Tibial artery (tissue), 4 donors: ENCODE measurements at regions not wholly inside any gene's neighbourhood (a gene's known extent, or its start where the extent isn't known, plus 50 kb on each side); places are given as distances from the start of the nearest gene placed in this dataset.
"Not testable (repeated sequence)": the region's sequence is repeated elsewhere in the genome, so short reads cannot be mapped to it uniquely, and the experiment has no call there.

Source experiments
- DNase-seq, 2 donors: peaks; one replicate each; pipeline ENCODE4 v3.0.0-alpha.2; 2019
- H3K27ac ChIP-seq, 2 donors: fragments of 200-600 bp; sonication (generic) in 1 of 2; 1 replicate in 1 of 2; 2 replicates in 1 of 2; pipeline ENCODE4 v1.5.1; 2018 to 2019; ENCODE audit warnings: mild to moderate bottlenecking in 1 of 2
- H3K27me3 ChIP-seq, 2 donors: fragments of 200-600 bp; sonication (generic) in 1 of 2; one replicate each; pipeline versions ENCODE4 v1.5.1 to v1.6.0; 2016 to 2019
- H3K36me3 ChIP-seq, 3 donors: fragments of 200-600 bp; sonication (generic) in 2 of 3; one replicate each; pipeline ENCODE4 v1.5.1; 2016 to 2019; ENCODE audit warnings: mild to moderate bottlenecking in 2 of 3
- H3K4me1 ChIP-seq, 4 donors: fragments of 200-600 bp; sonication (generic) in 2 of 4; 1 replicate in 3 of 4; 2 replicates in 1 of 4; pipeline ENCODE4 v1.5.1; 2016 to 2019
- H3K4me3 ChIP-seq, 2 donors: fragments of 200-600 bp; sonication (generic) in 1 of 2; 1 replicate in 1 of 2; 2 replicates in 1 of 2; pipeline ENCODE4 v1.5.1; 2018 to 2019; ENCODE audit warnings: mild to moderate bottlenecking in 2 of 2
- H3K9me3 ChIP-seq, 3 donors: fragments of 200-600 bp; sonication (generic) in 1 of 3; one replicate each; pipeline ENCODE4 v1.5.1; 2016 to 2019
- CTCF ChIP-seq, 2 experiments: fragments of 200-600 bp in 1 of 2; fragments of 450-650 bp in 1 of 2; IDR thresholded peaks; one replicate each; pipeline ENCODE4 v1.5.1; 2017 to 2019; ENCODE audit warnings: antibody characterized with exemption in 2 of 2, mild to moderate bottlenecking in 1 of 2, moderate library complexity in 1 of 2
- intact Hi-C: fragments of 100-400 bp; cut with DNase I; formaldehyde crosslinking; loops from one replicate; pipeline ENCODE4 v1.15.0; 2023; ENCODE audit warnings: low total_unique reads

- DNase-seq: no peak
- no peak overlapping the region for H3K27ac ChIP-seq
- intact Hi-C loops: no loop called here
- H3K27me3 ChIP-seq: no peaks in the 10 kb centered on the region
- no peak overlapping the region for H3K4me3 ChIP-seq
- no peaks in the 10 kb centered on the region for H3K9me3 ChIP-seq
- TF ChIP-seq CTCF (IDR thresholded peaks at IDR 0.05): no peak
- no peaks in the 10 kb centered on the region for H3K4me1 ChIP-seq
- H3K36me3 ChIP-seq: no peaks in the 10 kb centered on the region
Measured at GRCh38 chr4:167883266-167883665, 209.1 kb upstream of the ANXA10 start.

- no peak overlapping the region for H3K4me3 ChIP-seq
- TF ChIP-seq CTCF (IDR thresholded peaks at IDR 0.05): no peak
- intact Hi-C loops: no loop called here
Measured at GRCh38 chr4:167885071-167885470, 207.3 kb upstream of the ANXA10 start.

GRCh38 chr4:167885872-167886271, 206.5 kb upstream of the ANXA10 start:
- H3K36me3 ChIP-seq: no peaks in the 10 kb centered on the region
- no peak for TF ChIP-seq CTCF (IDR thresholded peaks at IDR 0.05)
- no peak overlapping the region for H3K4me3 ChIP-seq
- H3K4me1 ChIP-seq: no peaks in the 10 kb centered on the region
- H3K27ac ChIP-seq: no peak overlapping the region
- H3K27me3 ChIP-seq: no peaks in the 10 kb centered on the region
- no peaks in the 10 kb centered on the region for H3K9me3 ChIP-seq
- DNase-seq: no peak
- intact Hi-C loops: no loop called here

More at GRCh38 chr4:167885071-167885470, 207.3 kb upstream of the ANXA10 start:
- Histone ChIP-seq H3K4me1 (no peaks in the 10 kb centered on the region), H3K27ac (no peak overlapping the region), H3K36me3 (no peaks in the 10 kb centered on the region), H3K9me3 (no peaks in the 10 kb centered on the region), H3K27me3 (no peaks in the 10 kb centered on the region)
- DNase-seq: no peak

GRCh38 chr4:167887726-167888125, 204.6 kb upstream of the ANXA10 start:
- Histone ChIP-seq H3K27me3 (no peaks in the 10 kb centered on the region), H3K4me1 (no peaks in the 10 kb centered on the region), H3K9me3 (no peaks in the 10 kb centered on the region), H3K27ac (no peak overlapping the region), H3K36me3 (no peaks in the 10 kb centered on the region), H3K4me3 (no peak overlapping the region)
- no peak for DNase-seq
- intact Hi-C loops: no loop called here
- TF ChIP-seq CTCF (IDR thresholded peaks at IDR 0.05): no peak

- Histone ChIP-seq H3K4me3 (no peak overlapping the region), H3K27ac (no peak overlapping the region), H3K9me3 (no peaks in the 10 kb centered on the region), H3K4me1 (no peaks in the 10 kb centered on the region), H3K36me3 (no peaks in the 10 kb centered on the region), H3K27me3 (no peaks in the 10 kb centered on the region)
- intact Hi-C loops: no loop called here
- no peak for DNase-seq
- TF ChIP-seq CTCF (IDR thresholded peaks at IDR 0.05): no peak
Measured at GRCh38 chr4:167890226-167890625, 202.1 kb upstream of the ANXA10 start.

- Histone ChIP-seq H3K27ac (no peak overlapping the region), H3K36me3 (no peaks in the 10 kb centered on the region), H3K27me3 (no peaks in the 10 kb centered on the region), H3K9me3 (no peaks in the 10 kb centered on the region), H3K4me1 (no peaks in the 10 kb centered on the region), H3K4me3 (no peak overlapping the region)
- intact Hi-C loops: no loop called here
- no peak for DNase-seq
- TF ChIP-seq CTCF (IDR thresholded peaks at IDR 0.05): no peak
Measured at GRCh38 chr4:167893531-167893930, 198.8 kb upstream of the ANXA10 start.

- H3K27me3 ChIP-seq, H3K27ac ChIP-seq, H3K4me3 ChIP-seq, H3K9me3 ChIP-seq, H3K4me1 ChIP-seq, DNase-seq, intact Hi-C loops, H3K36me3 ChIP-seq: not testable (repeated sequence)
Measured at GRCh38 chr4:167896260-167896659, 196.1 kb upstream of the ANXA10 start.
